H1 (cell line): ENCODE measurements at regions not wholly inside any gene's neighbourhood (a gene's known extent, or its start where the extent isn't known, plus 50 kb on each side); places are given as distances from the start of the nearest gene placed in this dataset.

Source experiments
- POU5F1 ChIP-seq: IDR thresholded peaks from 2 replicates; pipeline ENCODE4 v1.6.1; 2011; ENCODE audit warnings: low read depth, mild to moderate bottlenecking, low read length, moderate library complexity

DNA sequence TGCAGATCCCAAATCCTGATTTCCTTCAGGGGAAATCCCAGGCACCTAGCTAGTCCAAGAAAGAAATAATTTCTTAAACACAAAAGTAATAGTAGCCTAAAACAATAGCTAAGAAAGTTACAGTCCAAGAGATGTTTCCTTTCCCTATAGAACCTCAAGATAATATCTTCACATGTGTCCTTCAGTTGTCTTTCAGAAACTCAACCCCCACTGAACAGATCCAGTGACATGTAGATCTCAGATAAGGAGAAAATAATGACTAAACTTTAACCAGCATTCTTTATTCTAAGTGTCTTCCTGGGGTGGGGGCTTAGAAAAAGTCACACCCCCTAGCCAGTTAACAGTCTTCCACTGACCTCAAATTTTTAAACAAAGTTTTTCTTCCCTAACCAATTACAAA lies 131.3 kb upstream of the ADRA1B start (continued):
- no peak for TF ChIP-seq POU5F1
